Thyroid gland (tissue), 4 donors: ENCODE measurements at regions not wholly inside any gene's neighbourhood (a gene's known extent, or its start where the extent isn't known, plus 50 kb on each side); places are given as distances from the start of the nearest gene placed in this dataset.

ENCODE experiments used
- CTCF ChIP-seq, 6 experiments: fragments of 200-600 bp in 3 of 6; fragments of 450-650 bp in 3 of 6; sonication (generic) in 3 of 6; IDR thresholded peaks; one replicate each; pipeline ENCODE4 v1.5.1; 2016 to 2019; ENCODE audit warnings: antibody characterized with exemption in 6 of 6, mild to moderate bottlenecking in 2 of 6, inconsistent platforms in 1 of 6, moderate library complexity in 1 of 6
- POLR2A ChIP-seq, 2 donors: fragments of 450-650 bp; IDR thresholded peaks; one replicate each; pipeline ENCODE4 v1.6.1; 2017; ENCODE audit warnings: antibody characterized with exemption in 2 of 2, mild to moderate bottlenecking in 2 of 2, moderate library complexity in 1 of 2

- TF ChIP-seq CTCF (IDR thresholded peaks at IDR 0.05) (no peak), POLR2A (IDR thresholded peaks at IDR 0.05) (no peak)
These were observed 114.5 kb upstream of the PLXNA2 start for GRCh38 chr1:208358651-208359050.
